Tibial nerve (tissue), 4 donors: ENCODE measurements at regions not wholly inside any gene's neighbourhood (a gene's known extent, or its start where the extent isn't known, plus 50 kb on each side); places are given as distances from the start of the nearest gene placed in this dataset.

Source experiments
- DNase-seq, 2 donors: peaks; one replicate each; pipeline ENCODE4 v3.0.0-alpha.2; 2019; ENCODE audit warnings: low spot score in 2 of 2
- H3K27ac ChIP-seq, 4 donors: fragments of 200-600 bp; sonication (generic) in 3 of 4; one replicate each; pipeline ENCODE4 v1.5.1; 2017 to 2019; ENCODE audit warnings: mild to moderate bottlenecking in 1 of 4
- H3K27me3 ChIP-seq, 2 donors: fragments of 200-600 bp; sonication (generic) in 1 of 2; one replicate each; pipeline versions ENCODE4 v1.5.1 to v1.6.0; 2017 to 2019
- H3K36me3 ChIP-seq, 3 donors: fragments of 200-600 bp; sonication (generic); one replicate each; pipeline ENCODE4 v1.5.1; 2018 to 2019
- H3K4me1 ChIP-seq, 4 donors: fragments of 200-600 bp; sonication (generic) in 3 of 4; one replicate each; pipeline ENCODE4 v1.5.1; 2017 to 2019
- H3K4me3 ChIP-seq, 4 donors: fragments of 200-600 bp; sonication (generic) in 3 of 4; one replicate each; pipeline ENCODE4 v1.5.1; 2017 to 2019; ENCODE audit warnings: mild to moderate bottlenecking in 1 of 4, moderate library complexity in 1 of 4
- H3K9me3 ChIP-seq, 4 donors: fragments of 200-600 bp; sonication (generic) in 3 of 4; one replicate each; pipeline ENCODE4 v1.5.1; 2017 to 2019
- EP300 ChIP-seq, 2 donors: sonication (generic); formaldehyde crosslinking; IDR thresholded peaks; one replicate each; pipeline ENCODE4 v1.6.1; 2017; ENCODE audit warnings: antibody characterized with exemption in 2 of 2, mild to moderate bottlenecking in 1 of 2
- POLR2A ChIP-seq, 2 donors: fragments of 450-650 bp; IDR thresholded peaks; one replicate each; pipeline ENCODE4 v1.6.1; 2017; ENCODE audit warnings: antibody characterized with exemption in 2 of 2, mild to moderate bottlenecking in 2 of 2, moderate library complexity in 2 of 2
- WGBS, 2 donors: methylation state at CpG; one replicate each; pipeline ENCODE4 v1.1.5; 2018; 5-methylcytosine and 5-hydroxymethylcytosine counted together
- TF ChIP-seq, protein P1 (sequence below), 5 experiments: fragments of 200-600 bp in 3 of 5; fragments of 450-650 bp in 2 of 5; sonication (generic) in 3 of 5; IDR thresholded peaks; one replicate each; pipeline ENCODE4 v1.5.1; 2016 to 2019; ENCODE audit warnings: antibody characterized with exemption in 5 of 5, mild to moderate bottlenecking in 3 of 5, moderate library complexity in 2 of 5

DNA sequence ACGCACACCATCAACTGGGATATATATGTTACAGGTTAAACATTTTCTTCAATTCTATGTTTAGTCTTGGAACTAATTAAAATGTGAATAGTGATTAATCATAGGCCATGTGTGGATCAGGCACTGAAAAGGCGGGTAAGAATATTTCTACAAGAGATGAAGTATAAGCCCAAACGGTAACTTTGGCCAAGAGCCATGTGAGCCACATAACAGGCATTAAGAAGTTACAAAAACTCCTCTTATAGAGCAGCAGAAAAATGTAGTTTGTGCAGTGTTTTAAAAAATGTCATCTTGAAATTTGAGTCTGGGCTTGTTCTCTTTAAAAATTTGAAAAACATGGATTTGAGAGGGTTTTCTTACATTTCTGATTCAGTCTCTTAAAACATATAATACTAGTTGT, 521.8 kb upstream of the DIPK2B start:
- H3K36me3 ChIP-seq, result no peaks in the 10 kb centered on the region
- DNase-seq, result no peak
- H3K9me3 ChIP-seq, result no peaks in the 10 kb centered on the region
- no peak for TF ChIP-seq EP300 (IDR thresholded peaks at IDR 0.05)
- no peaks in the 10 kb centered on the region for H3K4me1 ChIP-seq
- 68 to 82% methylated on average over 3 of the region's 3 CpGs for WGBS, 2 donors
- H3K27ac ChIP-seq, result no peak overlapping the region
- H3K4me3 ChIP-seq, result no peak overlapping the region
- H3K27me3 ChIP-seq, result no peaks in the 10 kb centered on the region

DNA sequence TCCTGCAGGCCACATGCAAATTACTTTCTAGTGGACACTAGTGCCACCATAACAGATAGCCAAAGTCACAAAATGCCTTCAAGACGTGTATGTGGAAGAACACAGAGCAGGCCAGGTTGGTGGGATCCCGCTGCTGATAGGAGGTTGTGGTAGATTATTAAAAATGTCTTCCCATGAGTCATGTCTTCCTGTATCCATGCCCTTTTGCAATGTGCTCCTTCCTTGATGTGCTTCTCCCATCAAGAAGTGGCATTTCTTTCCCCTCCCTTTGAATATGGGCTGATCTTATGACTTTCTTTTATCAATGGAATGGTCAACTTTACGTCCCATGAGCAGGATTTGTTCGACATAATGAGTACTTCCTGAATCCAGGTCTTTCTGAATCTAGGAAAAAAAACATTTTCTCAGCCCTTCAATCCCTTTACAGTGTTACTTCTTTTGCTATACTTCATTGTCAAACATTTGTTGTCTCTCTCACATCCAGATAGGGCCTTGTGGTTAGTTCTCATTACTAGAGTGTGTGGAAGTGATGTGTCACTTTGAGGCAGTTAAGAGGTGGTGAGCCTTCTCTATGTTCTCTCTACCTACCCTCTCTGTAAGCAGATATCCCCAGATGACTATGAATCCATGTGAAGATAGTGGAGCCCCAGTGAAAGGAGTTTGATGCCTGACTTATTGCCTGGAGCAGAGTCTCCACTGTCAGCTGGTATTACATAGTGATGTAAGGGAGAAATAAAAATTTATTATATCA, 519.2 kb upstream of the DIPK2B start:
- H3K27ac ChIP-seq, result no peak overlapping the region
- H3K27me3 ChIP-seq, result no peaks in the 10 kb centered on the region
- TF ChIP-seq, protein P1, sequence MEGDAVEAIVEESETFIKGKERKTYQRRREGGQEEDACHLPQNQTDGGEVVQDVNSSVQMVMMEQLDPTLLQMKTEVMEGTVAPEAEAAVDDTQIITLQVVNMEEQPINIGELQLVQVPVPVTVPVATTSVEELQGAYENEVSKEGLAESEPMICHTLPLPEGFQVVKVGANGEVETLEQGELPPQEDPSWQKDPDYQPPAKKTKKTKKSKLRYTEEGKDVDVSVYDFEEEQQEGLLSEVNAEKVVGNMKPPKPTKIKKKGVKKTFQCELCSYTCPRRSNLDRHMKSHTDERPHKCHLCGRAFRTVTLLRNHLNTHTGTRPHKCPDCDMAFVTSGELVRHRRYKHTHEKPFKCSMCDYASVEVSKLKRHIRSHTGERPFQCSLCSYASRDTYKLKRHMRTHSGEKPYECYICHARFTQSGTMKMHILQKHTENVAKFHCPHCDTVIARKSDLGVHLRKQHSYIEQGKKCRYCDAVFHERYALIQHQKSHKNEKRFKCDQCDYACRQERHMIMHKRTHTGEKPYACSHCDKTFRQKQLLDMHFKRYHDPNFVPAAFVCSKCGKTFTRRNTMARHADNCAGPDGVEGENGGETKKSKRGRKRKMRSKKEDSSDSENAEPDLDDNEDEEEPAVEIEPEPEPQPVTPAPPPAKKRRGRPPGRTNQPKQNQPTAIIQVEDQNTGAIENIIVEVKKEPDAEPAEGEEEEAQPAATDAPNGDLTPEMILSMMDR (IDR thresholded peaks at IDR 0.05), result no peak
- TF ChIP-seq POLR2A (IDR thresholded peaks at IDR 0.05), result no peak
- TF ChIP-seq EP300 (IDR thresholded peaks at IDR 0.05), result no peak

GRCh38 chrX:45718676-45719075, 518.0 kb upstream of the DIPK2B start:
- H3K27ac ChIP-seq, result no peak overlapping the region
- TF ChIP-seq, protein P1 (IDR thresholded peaks at IDR 0.05), result no peak
- TF ChIP-seq EP300 (IDR thresholded peaks at IDR 0.05) (no peak), POLR2A (IDR thresholded peaks at IDR 0.05) (no peak)
- H3K4me3 ChIP-seq, result no peak overlapping the region
- 69 to 88% methylated on average over 1 of the region's 1 CpG for WGBS, 2 donors
- H3K9me3 ChIP-seq, result no peaks in the 10 kb centered on the region
- no peak for DNase-seq
- H3K4me1 ChIP-seq, result peaks cover 0 to 3% (median 0%) of the 10 kb centered on the region in 4 donors
- H3K36me3 ChIP-seq, result no peaks in the 10 kb centered on the region
- no peaks in the 10 kb centered on the region for H3K27me3 ChIP-seq

More for the DNA sequence above, 519.2 kb upstream of the DIPK2B start:
- no peak for DNase-seq
- Histone ChIP-seq H3K4me3 (no peak overlapping the region), H3K36me3 (no peaks in the 10 kb centered on the region), H3K4me1 (peaks cover 0 to 3% (median 0%) of the 10 kb centered on the region in 4 donors), H3K9me3 (no peaks in the 10 kb centered on the region)
- WGBS, 2 donors, result 80 to 89% methylated on average over 4 of the region's 4 CpGs

DNA sequence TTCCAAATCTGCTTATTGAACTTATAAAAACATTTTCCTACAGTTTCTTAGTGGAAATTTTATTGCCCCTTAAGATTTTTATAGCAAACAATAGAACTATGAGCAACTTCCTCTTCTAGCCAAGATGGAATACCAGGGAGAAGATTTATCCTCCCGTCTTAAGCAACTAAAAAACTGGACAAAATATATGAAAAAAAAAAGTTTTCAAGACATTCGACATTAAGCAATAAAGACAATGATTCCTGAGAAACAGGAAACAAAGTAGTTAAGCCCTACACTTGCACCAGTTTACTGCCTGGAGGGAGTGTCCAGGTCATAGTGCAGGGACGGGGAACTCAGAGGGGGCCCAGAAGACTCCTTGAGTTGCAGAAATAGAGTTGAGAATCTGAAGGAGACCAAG, 516.1 kb upstream of the DIPK2B start:
- Histone ChIP-seq H3K27ac (no peak overlapping the region), H3K4me3 (no peak overlapping the region), H3K36me3 (no peaks in the 10 kb centered on the region), H3K4me1 (peaks cover 0 to 3% (median under 1%) of the 10 kb centered on the region in 4 donors), H3K27me3 (no peaks in the 10 kb centered on the region), H3K9me3 (no peaks in the 10 kb centered on the region)
- DNase-seq, result no peak
- 45 to 47% methylated on average over 3 of the region's 3 CpGs for WGBS, 2 donors
- no peak for TF ChIP-seq EP300 (IDR thresholded peaks at IDR 0.05)
- TF ChIP-seq, protein P1 (IDR thresholded peaks at IDR 0.05), result no peak

DNA sequence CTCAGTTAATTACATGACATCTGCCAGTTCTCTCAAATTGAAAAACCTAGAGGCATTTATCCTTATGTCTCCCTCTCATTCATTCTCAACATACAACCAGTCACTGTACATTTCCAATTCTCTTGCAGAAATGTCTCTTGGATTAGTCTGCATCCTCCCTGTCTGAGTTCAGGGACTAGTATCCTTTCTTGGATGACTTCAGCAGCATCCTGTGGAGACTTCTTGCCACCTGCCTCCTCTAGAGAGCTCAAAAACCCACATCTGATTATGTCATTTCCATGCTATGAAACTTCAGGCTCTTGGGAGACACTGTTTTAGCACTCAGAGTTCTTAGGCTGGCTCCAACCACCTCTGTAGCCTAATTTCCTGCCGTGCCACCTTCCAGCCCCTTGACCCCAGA, 515.1 kb upstream of the DIPK2B start:
- Histone ChIP-seq H3K27ac (no peak overlapping the region), H3K4me1 (peaks cover 0 to 4% (median 2%) of the 10 kb centered on the region in 4 donors), H3K9me3 (no peaks in the 10 kb centered on the region), H3K36me3 (no peaks in the 10 kb centered on the region), H3K27me3 (no peaks in the 10 kb centered on the region), H3K4me3 (no peak overlapping the region)
- no peak for TF ChIP-seq POLR2A (IDR thresholded peaks at IDR 0.05)
- TF ChIP-seq EP300 (IDR thresholded peaks at IDR 0.05), result no peak
- TF ChIP-seq, protein P1 (IDR thresholded peaks at IDR 0.05), result no peak
- WGBS, 2 donors, result 62 to 68% methylated on average over 1 of the region's 1 CpG
- no peak for DNase-seq
